CD4-positive, alpha-beta T cell treated with Interleukin-10 for 1 hour (primary cell): ENCODE measurements at regions not wholly inside any gene's neighbourhood (a gene's known extent, or its start where the extent isn't known, plus 50 kb on each side); places are given as distances from the start of the nearest gene placed in this dataset.

Source experiments
- DNase-seq: peaks from one replicate; pipeline ENCODE4 v3.0.0-alpha.2; 2020

- no peak for DNase-seq
Observed at GRCh38 chr5:125109293-125109692, 362.9 kb upstream of the ZNF608 start.

DNA sequence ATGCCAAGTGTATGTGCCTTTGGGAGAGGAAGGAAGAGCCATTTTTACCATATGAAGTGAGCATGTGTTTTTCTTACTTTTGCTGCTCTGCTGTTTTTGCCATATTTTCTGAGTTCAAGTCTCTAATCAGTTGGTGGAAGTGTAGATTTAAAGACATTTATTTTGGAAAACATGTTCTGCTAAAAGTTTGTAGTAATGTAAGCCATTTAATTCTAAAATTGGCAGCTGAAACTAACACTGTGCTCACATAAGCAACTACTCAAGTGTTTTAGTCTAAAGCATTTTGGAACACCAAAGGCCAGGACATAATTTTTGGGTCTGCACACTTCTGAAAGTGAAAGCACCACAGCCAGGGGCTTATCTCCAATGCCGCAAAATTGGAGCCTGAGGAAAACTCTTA, 363.4 kb upstream of the ZNF608 start:
- no peak for DNase-seq

- no peak for DNase-seq
Observed at GRCh38 chr5:125112196-125112595, 365.8 kb upstream of the ZNF608 start.

DNA sequence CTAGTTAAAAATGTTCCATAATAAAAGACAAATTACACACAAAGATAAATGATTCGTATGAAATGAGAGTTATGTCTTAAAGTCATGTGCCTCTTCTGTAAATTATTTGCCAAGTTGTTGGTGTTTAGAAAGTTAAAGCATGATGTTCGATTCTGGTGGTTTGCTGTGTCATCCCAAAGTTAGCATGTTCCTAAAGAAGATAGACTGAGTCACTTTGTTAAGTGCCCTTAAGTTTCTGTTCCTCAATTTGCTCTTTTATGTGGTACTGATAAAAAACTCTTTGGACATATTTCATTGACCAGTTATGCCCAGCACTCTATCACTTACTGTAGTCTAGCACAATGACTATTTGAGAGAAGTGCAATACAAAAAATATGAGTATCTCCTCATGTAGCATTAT, 366.9 kb upstream of the ZNF608 start:
- DNase-seq, result no peak

- no peak for DNase-seq
Observed at GRCh38 chr5:125115195-125115525, 368.7 kb upstream of the ZNF608 start.

GRCh38 chr5:125117566-125117965, 371.1 kb upstream of the ZNF608 start:
- DNase-seq, result no peak

DNA sequence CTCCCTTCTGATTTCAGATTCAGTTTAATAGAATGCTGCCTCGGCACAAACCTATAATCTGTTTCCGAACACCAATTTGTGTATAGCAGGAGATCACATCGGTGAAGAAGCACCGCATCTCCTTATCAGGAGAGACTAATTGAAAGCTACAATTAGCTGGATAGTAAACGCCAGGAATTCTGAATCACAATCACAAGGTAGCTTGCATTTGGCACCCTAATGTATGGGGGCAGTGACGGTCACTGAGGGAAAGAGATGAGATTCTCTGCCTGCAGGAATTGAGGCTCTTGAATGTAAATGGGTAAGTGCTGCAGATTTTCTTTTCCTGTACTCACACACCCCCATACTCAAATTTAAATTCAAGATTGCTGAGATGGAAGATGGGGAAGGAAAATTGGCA, 373.6 kb upstream of the ZNF608 start:
- no peak for DNase-seq

DNA sequence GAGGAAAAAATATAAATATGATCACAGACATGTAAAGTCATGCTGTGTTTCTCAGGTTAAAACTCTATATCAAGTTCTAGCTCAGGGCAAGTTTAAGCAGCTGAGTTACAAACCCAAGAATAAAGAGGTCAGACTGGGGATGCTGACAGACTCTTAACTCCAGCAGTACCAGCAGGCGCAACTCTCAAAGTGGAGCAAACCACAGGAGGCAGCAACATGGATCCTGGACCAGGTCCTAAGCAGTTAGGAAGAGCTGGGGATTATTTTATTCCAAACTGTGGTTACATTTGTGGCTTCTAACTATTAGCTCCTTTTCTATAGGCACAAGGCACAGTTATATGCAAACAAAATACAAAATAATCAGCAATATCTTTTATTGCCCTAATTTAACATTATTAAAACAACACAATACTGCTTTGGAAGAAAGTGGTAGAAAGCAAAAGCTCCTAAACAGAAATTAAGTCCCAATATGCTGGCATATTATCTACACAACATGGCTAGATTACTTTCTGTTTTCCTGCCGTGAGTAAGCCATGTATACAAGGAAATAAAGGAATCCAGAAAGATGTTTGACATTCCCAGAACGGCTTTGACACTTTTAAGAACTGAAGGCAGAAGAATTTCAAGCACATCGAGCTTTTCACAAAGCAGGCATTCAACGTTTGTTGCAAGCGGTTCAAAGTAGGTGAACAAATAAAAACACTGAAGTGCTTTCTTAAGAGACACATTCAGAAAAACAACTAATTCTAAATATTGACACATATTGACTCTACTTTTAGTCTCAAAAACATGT, 378.8 kb upstream of the ZNF608 start:
- no peak for DNase-seq

DNA sequence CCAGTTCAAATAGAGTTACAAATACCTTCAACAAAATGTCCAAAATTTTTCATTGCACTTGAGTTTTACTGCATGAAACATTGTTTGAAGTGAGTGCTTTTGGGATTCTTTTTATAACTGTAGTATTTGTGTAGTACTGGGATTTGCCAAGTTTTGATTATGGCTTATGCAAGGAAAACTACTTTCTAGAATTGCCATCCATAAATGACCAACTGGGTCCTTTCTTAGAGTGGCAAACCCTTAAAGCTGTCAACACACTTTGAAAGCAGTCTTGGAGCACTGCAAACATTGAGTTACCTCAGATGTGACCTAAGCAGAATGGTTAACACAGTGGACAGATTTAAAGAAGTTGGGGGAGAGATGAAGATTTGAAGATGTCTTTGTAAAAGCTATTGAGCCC, 379.6 kb upstream of the ZNF608 start:
- DNase-seq, result no peak

- DNase-seq, result no peak
Observed at GRCh38 chr5:125129151-125129806, 382.8 kb upstream of the ZNF608 start.

- no peak for DNase-seq
Observed at GRCh38 chr5:125130591-125130990, 384.2 kb upstream of the ZNF608 start.

DNA sequence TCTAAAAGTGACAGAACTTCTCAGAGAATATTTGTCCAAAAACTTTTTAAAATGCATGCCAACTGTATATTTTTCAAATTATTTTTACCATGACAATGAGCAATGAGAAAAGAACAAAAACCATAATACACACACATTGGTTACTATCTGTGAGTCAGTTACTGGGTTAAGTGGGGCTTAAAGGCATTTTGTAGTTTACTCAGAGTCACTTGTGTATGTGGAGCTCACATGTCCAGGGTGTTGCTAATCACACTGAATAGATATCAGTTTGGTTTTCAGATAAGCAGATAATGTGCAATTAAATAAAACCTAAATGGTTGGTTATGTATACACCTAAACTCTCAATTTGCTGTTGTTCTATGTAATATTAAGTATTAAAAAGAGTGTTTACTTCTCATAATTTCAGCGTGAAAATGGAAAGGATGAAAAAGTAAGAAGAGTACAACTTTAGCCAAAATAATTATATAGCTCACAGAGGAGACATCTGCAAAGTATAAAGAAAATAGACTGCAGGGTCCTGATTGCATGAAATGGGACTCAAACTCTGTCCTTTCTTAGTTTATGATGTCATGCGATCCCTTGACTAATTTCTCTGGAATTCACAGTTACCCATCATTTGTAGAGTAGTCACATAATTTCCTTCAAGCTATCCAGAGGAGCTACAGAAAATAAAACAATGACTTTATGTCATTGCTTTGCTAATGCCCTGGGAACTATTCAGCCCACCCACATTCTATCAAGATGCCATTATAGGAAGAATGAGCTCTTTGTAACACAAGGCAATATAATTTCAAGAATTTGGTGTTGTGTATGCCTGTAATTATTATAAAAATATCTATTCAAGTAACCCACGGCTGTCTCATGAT, 388.0 kb upstream of the ZNF608 start:
- no peak for DNase-seq

DNA sequence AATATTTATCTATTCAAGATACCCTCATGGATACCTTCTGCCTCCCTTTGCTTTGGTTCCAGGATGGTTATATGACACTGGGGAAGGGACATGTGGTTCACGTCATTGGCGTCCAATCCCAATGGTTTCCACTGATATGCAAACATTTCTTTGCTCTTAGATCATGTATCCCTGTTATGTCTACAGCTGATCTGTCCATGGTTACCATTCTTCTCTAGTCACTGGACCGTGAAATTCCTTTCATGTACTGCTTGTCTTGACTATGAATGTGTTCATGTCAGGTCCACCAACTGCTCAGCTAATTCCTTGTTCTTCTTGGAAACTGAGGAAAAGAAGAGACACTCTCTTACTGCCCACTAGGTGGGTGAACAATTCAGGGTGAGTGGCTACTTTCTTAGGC, 391.1 kb upstream of the ZNF608 start:
- DNase-seq, result no peak

DNA sequence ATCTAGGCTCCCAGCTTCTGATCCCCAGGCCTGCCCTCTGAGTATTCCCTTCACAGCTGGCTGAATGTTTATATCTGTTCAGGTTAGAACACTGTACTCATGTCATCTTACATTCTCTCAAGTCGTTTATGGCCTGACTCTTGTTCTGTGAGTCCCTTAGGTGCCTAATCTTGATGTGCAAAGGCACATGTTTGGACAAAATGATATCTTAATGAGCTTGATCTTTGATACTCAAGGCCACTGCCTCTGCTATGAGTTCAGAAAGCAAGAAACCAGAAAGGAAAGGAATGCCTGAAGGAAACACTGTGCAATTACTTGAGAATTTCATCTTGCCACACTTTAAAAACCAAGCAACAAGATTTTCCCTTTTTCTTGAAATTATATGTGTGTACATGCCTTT, 391.8 kb upstream of the ZNF608 start:
- no peak for DNase-seq

GRCh38 chr5:125139590-125139989, 393.2 kb upstream of the ZNF608 start:
- DNase-seq, result no peak

DNA sequence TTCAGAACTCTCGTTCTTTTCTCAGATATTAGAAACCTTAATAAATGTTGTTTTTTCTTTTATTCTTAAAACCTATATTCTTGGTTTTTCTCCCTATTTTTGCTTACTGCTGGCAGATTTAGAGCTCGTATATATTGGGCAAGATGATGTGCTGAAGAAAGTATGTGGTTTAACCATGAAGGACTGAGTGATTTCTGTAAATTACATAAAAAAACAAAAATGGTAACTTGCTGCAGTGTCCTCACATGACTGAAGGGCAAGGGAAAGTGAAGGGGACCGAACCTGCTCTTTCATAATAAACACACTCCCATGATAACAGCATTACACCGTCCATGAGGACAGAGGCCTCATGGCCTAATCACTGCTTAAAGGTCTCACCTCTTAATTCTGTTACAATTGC, 393.8 kb upstream of the ZNF608 start:
- DNase-seq, result no peak

GRCh38 chr5:125140855-125141254, 394.4 kb upstream of the ZNF608 start:
- DNase-seq, result no peak

- no peak for DNase-seq
Observed at GRCh38 chr5:125142458-125142857, 396.0 kb upstream of the ZNF608 start.

- DNase-seq, result no peak
Observed at GRCh38 chr5:125143011-125143410, 396.6 kb upstream of the ZNF608 start.

- no peak for DNase-seq
Observed at GRCh38 chr5:125148076-125148475, 401.6 kb upstream of the ZNF608 start.

- DNase-seq, result no peak
Observed at GRCh38 chr5:125148706-125149105, 402.3 kb upstream of the ZNF608 start.

- no peak for DNase-seq
Observed at GRCh38 chr5:125149110-125149509, 402.7 kb upstream of the ZNF608 start.

- no peak for DNase-seq
Observed at GRCh38 chr5:125149527-125149926, 403.1 kb upstream of the ZNF608 start.
